GM21529 (cell line): ENCODE measurements at regions not wholly inside any gene's neighbourhood (a gene's known extent, or its start where the extent isn't known, plus 50 kb on each side); places are given as distances from the start of the nearest gene placed in this dataset.

Source experiments
- ATAC-seq: cut with Tn5 transposase; IDR thresholded peaks from one replicate; pipeline ENCODE4 v1.9.1; 2021; ENCODE audit not compliant: unreplicated experiment

DNA sequence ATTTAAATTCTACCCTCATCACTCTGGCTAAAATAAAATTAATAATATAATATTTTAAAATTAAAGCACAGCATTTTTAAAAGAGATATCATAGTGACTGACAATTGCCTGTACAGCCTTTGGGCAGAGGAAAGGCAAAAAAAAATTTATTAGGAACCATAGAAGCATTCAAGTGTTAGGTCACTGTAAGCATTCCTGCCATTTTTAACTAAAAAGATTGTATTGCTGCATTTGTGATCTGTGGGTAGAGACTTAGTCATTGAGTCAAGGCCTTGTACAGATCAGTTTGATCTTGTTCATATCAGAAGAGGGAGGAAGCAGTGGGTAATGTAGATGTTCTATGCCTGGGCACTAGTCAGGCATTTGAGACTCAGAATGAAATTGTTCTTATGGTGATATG lies 109.9 kb downstream of the LYPLAL1 start:
- ATAC-seq: no peak

DNA sequence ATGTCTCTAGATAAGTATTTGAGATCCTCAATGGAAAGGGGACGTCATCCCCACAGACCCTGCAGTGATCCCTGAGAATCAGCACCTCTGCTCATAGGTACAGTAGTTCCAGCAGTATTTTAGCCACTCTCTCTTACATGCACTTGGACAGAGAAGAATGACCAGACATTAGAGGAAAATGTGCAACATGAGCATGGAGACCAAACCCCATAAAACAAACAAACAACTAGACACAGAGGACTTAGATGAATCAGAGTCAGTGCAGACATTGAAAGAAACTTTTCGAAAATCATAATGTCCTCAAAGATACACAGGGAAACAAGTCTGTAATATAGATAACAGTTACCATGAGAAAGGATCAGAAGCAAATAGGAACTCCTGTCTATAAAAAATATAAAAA lies 108.2 kb downstream of the LYPLAL1 start:
- no peak for ATAC-seq

GRCh38 chr1:219279017-219279770 lies 105.5 kb downstream of the LYPLAL1 start:
- ATAC-seq: no peak

DNA sequence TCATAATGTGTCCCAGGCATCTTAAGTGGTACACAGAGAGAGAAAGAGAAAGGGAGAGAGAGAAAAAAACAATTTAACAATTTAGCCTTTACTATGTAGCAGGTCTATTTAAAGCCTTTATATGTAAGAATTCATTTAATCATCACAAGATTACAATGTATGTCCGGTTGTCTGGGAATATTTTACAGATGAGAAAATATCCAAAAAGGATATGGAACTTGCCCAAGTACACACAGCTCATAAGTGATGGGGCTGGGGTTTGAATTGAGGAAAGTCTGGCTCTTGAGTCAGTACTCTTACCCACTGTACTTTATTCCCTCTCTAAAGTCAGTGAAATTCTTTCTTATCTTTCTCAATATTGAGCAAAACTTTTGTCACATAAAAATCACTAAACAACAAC lies 104.6 kb downstream of the LYPLAL1 start:
- ATAC-seq: no peak

- no peak for ATAC-seq
Measured at GRCh38 chr1:219277304-219278105, 103.8 kb downstream of the LYPLAL1 start.

GRCh38 chr1:219276049-219276738 lies 102.5 kb downstream of the LYPLAL1 start:
- no peak for ATAC-seq

DNA sequence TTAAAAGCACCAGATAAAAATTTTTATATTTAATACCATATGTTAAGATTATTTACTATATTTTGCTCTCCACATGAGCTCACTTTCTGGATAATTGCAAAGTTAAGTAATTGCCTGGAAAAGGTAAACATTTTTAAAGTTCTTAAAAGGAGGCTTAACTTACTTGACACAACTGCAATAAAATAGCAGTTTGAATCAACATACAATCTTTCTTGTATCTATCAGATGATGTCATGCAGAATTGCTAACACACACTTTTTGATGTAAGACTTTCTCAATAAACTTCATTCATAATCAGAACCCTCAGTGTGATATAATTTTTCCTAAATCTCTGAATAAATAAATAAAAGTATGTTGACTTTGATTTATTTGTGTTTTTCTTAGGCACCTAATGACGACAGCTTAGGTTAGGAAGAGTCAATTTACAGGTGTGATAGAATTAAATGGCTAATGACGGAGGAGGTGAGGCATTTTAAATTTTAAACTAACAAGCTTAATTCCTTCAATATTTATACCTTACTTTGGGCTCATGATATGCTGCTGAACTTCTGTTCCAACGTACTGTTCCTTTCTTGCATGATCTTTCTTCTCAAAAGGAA lies 99.5 kb downstream of the LYPLAL1 start:
- ATAC-seq: no peak

DNA sequence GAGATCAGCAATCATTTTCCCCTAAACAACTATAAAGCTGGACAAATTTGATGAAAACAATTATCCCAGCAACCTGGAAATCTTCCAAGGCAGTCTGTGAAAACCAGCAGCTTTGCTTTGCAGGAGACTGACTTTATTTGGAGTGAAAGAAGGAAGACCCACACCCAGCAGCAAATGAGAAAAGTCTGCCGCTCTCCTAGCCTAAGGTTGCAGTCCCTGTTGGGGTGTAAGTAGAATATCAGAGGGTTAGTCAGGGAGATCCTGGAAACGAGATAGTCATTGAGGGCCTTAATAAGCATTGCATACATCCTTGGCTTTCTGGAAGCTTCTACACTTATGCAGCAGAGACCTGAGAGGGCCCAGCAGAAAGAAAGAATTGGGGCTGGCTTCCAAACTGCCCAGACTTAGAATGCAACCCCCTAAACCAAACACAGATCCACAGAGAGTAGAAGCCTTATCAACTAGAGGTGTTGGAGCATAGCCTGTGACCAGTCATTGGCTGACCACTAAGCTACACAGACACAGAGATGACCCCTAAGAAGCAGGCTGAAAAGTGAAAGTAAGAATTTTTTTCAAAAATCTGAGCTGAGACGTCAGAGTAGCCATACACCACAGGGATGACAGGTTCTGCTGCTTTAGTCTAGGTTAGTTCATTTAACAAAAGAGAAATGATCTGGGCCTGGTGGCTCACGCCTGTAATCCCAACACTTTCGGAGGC lies 98.3 kb downstream of the LYPLAL1 start:
- ATAC-seq: no peak

- no peak for ATAC-seq
Measured at GRCh38 chr1:219269171-219269570, 95.5 kb downstream of the LYPLAL1 start.

DNA sequence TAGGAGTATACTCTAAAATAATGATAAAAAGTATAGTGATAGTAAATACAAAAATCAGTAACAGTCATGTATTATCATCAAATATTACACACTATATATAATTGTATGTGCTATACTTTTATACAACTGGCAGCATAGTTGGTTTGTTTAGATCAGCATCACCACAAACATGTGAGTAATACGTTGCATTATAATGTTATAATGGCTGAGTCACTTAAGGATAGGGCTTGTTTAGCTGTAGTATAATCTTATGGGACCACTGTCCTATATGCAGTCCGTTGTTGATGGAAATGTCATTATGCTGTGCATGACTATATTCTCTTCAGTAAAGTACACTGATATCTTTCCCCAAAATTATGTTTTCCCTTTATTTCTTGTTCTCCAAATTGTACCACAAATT lies 92.8 kb downstream of the LYPLAL1 start:
- no peak for ATAC-seq

DNA sequence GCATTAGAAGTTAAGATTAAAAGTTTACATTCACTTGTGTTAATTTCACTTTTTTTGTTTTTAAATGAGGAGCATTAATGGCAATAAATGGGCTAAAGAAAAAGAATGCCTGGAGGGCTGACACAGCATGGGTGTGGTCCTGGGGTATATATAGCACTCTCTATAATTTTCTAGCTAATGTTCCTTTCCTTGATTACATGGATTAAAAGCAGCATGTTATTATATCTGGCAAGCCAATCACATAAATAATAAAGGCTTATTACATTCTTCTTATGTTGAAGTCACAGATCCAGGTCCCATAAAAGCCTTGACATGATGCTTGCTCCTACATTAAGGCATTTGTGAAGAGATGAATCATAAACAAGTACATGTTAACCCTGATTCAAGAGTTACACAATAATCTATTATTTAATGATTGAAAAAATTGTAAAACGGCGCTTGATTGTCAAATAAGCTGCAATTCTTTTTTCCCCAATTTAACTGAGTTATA lies 91.4 kb downstream of the LYPLAL1 start:
- ATAC-seq: no peak

- ATAC-seq: no peak
Measured at GRCh38 chr1:219264561-219264960, 90.9 kb downstream of the LYPLAL1 start.
